ENCODE measurements at regions not wholly inside any gene's neighbourhood (a gene's known extent, or its start where the extent isn't known, plus 50 kb on each side); places are given as distances from the start of the nearest gene placed in this dataset.

GRCh38 chr17:77358801-77359200 is 218.0 kb downstream of the SEC14L1 start:
- no peak for DNase-seq (ENCODE audit: low read depth)
- H3K36me3 ChIP-seq (ENCODE audit: control insufficient read depth, insufficient read depth, low read length), result peaks cover 1% of the 10 kb centered on the region
- no peaks in the 10 kb centered on the region for H3K27me3 ChIP-seq (ENCODE audit: control insufficient read depth, insufficient read depth, low read length)
- H3K4me3 ChIP-seq (ENCODE audit: low read depth, low read length), result no peak overlapping the region
- TF ChIP-seq CTCF (IDR thresholded peaks at IDR 0.05; ENCODE audit: insufficient read depth, low read length, poor library complexity, severe bottlenecking), result no peak

DNA sequence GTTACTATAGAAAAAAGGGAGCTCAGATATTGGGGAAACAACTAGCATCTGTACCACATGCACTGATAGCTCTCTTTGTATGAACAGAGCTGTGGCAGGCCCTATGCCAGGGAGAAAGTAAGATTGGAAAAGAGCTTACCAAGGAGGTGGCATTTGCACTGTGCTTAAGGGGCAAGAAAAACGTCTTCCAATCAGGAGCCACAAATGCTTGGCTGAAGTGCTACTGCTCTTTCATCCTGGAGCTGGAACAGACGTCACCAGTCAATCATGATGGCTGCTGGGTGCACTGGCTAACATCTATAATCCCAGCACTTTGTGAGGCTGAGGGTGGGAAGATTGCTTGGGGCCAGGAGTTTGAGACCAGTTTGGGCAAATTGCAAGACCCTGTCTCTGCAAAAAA is 218.5 kb downstream of the SEC14L1 start:
- DNase-seq (ENCODE audit: low read depth), result no peak
- H3K36me3 ChIP-seq (ENCODE audit: control insufficient read depth, insufficient read depth, low read length), result peaks cover 1% of the 10 kb centered on the region
- no peaks in the 10 kb centered on the region for H3K27me3 ChIP-seq (ENCODE audit: control insufficient read depth, insufficient read depth, low read length)
- H3K4me3 ChIP-seq (ENCODE audit: low read depth, low read length), result no peak overlapping the region
- TF ChIP-seq CTCF (IDR thresholded peaks at IDR 0.05; ENCODE audit: insufficient read depth, low read length, poor library complexity, severe bottlenecking), result no peak

GRCh38 chr17:77361986-77362620 is 221.3 kb downstream of the SEC14L1 start:
- Histone ChIP-seq H3K36me3 (ENCODE audit: control insufficient read depth, insufficient read depth, low read length) (no peaks in the 10 kb centered on the region), H3K27me3 (ENCODE audit: control insufficient read depth, insufficient read depth, low read length) (no peaks in the 10 kb centered on the region), H3K4me3 (ENCODE audit: low read depth, low read length) (no peak overlapping the region)
- no peak for TF ChIP-seq CTCF (IDR thresholded peaks at IDR 0.05; ENCODE audit: insufficient read depth, low read length, poor library complexity, severe bottlenecking)
- no peak for DNase-seq (ENCODE audit: low read depth)

DNA sequence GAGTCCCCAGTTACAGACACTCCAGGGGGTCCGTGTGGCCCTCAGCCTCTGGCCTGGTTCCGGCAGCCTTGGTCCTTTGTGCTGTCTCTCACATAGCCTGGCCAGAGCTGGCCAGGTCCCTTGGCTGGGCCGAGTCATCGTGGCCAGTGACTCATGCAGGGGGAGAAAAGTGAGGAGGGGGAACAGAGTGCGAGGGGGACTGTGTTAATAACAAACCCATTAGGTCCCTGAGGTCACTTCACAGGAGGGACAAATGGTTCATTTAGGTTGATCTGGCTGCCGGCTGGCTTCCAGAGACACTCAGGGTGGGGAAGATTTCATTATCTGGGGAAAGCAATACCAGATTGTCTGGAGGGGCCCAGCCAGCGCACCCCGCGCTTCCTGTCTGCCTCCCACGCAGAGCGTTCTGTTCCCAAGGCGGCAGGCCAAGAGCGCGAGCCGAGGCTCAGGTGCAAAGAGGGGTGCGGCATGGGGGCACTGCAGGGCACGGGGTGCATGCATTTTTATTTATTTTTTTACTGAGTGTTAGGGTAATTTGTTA is 223.1 kb downstream of the SEC14L1 start:
- DNase-seq (ENCODE audit: low read depth), result no peak
- no peaks in the 10 kb centered on the region for H3K36me3 ChIP-seq (ENCODE audit: control insufficient read depth, insufficient read depth, low read length)
- no peak for TF ChIP-seq CTCF (IDR thresholded peaks at IDR 0.05; ENCODE audit: insufficient read depth, low read length, poor library complexity, severe bottlenecking)

DNA sequence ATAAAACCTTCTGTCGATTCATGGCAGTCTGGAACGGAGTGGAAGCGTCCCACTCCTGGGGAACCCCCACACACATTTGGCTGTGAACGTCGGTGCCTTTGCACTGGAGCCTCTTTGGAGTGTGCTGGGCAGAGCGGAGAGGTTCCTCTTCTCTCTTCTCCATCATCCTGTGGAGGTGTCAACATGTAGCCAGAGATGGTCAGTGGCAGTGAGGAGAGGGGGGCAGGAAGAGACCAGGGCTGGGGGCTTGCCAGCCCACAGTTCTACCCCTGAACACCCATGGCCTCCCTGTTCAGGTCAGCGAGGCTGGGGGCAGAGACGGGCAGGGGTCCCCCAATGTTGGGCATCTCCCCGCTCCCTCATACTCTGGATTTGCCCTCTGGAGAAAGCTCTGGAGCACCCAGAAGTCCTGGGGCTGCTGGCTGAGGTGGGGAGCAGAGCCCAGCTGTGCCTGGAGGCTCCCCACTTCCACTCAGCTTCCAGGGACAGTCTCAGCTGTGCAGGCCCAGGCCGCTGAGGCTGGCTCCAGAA is 223.7 kb downstream of the SEC14L1 start:
- DNase-seq (ENCODE audit: low read depth), result no peak
- no peak for TF ChIP-seq CTCF (IDR thresholded peaks at IDR 0.05; ENCODE audit: insufficient read depth, low read length, poor library complexity, severe bottlenecking)
- no peaks in the 10 kb centered on the region for H3K36me3 ChIP-seq (ENCODE audit: control insufficient read depth, insufficient read depth, low read length)

More for the DNA sequence above, 223.1 kb downstream of the SEC14L1 start:
- H3K27me3 ChIP-seq (ENCODE audit: control insufficient read depth, insufficient read depth, low read length), result no peaks in the 10 kb centered on the region
- no peak overlapping the region for H3K4me3 ChIP-seq (ENCODE audit: low read depth, low read length)

More for the DNA sequence above, 223.7 kb downstream of the SEC14L1 start:
- H3K27me3 ChIP-seq (ENCODE audit: control insufficient read depth, insufficient read depth, low read length), result no peaks in the 10 kb centered on the region
- no peak overlapping the region for H3K4me3 ChIP-seq (ENCODE audit: low read depth, low read length)
